COLO668 (cell line): ENCODE measurements at regions not wholly inside any gene's neighbourhood (a gene's known extent, or its start where the extent isn't known, plus 50 kb on each side); places are given as distances from the start of the nearest gene placed in this dataset.

ENCODE experiments used
- DNase-seq: peaks from one replicate; lab custom pipeline; 2025; ENCODE audit not compliant: unreplicated experiment; lab: John Stamatoyannopoulos, UW

- no peak for DNase-seq
Measured at GRCh38 chr5:101937041-101937440, 359.0 kb downstream of the SLCO4C1 start.

- no peak for DNase-seq
Measured at GRCh38 chr5:101935086-101935485, 361.0 kb downstream of the SLCO4C1 start.

- DNase-seq: no peak
Measured at GRCh38 chr5:101932599-101932998, 363.5 kb downstream of the SLCO4C1 start.

- DNase-seq: no peak
Measured at GRCh38 chr5:101929628-101930027, 366.5 kb downstream of the SLCO4C1 start.

GRCh38 chr5:101917166-101917565 lies 378.9 kb downstream of the SLCO4C1 start:
- DNase-seq: no peak

- DNase-seq: no peak
Measured at GRCh38 chr5:101915554-101915953, 380.5 kb downstream of the SLCO4C1 start.

- no peak for DNase-seq
Measured at GRCh38 chr5:101904736-101905135, 391.3 kb downstream of the SLCO4C1 start.

- no peak for DNase-seq
Measured at GRCh38 chr5:101897914-101898313, 398.2 kb downstream of the SLCO4C1 start.

- no peak for DNase-seq
Measured at GRCh38 chr5:101894985-101895384, 401.1 kb downstream of the SLCO4C1 start.

GRCh38 chr5:101878190-101878589 lies 417.9 kb downstream of the SLCO4C1 start:
- no peak for DNase-seq

GRCh38 chr5:101877451-101877850 lies 418.6 kb downstream of the SLCO4C1 start:
- DNase-seq: no peak

- no peak for DNase-seq
Measured at GRCh38 chr5:101866473-101866872, 429.6 kb downstream of the SLCO4C1 start.

GRCh38 chr5:101860563-101860962 lies 435.5 kb downstream of the SLCO4C1 start:
- no peak for DNase-seq

GRCh38 chr5:101860145-101860544 lies 435.9 kb downstream of the SLCO4C1 start:
- no peak for DNase-seq

- no peak for DNase-seq
Measured at GRCh38 chr5:101846496-101846895, 449.6 kb downstream of the SLCO4C1 start.

- DNase-seq: no peak
Measured at GRCh38 chr5:101843055-101843454, 453.0 kb downstream of the SLCO4C1 start.

- no peak for DNase-seq
Measured at GRCh38 chr5:101838435-101838834, 457.6 kb downstream of the SLCO4C1 start.

GRCh38 chr5:101829255-101829654 lies 466.8 kb downstream of the SLCO4C1 start:
- no peak for DNase-seq

GRCh38 chr5:101811466-101811865 lies 484.6 kb downstream of the SLCO4C1 start:
- DNase-seq: no peak

- DNase-seq: no peak
Measured at GRCh38 chr5:101806410-101806809, 489.7 kb downstream of the SLCO4C1 start.

- no peak for DNase-seq
Measured at GRCh38 chr5:101796427-101796826, 499.7 kb downstream of the SLCO4C1 start.

GRCh38 chr5:101788797-101789196 lies 507.3 kb downstream of the SLCO4C1 start:
- no peak for DNase-seq

GRCh38 chr5:101785090-101785489 lies 511.0 kb downstream of the SLCO4C1 start:
- no peak for DNase-seq
